ENCODE measurements at regions not wholly inside any gene's neighbourhood (a gene's known extent, or its start where the extent isn't known, plus 50 kb on each side); places are given as distances from the start of the nearest gene placed in this dataset.
A peak's percentile ranks its signal among the peaks of the same experiment; 100 is the strongest.
"Not testable (repeated sequence)": the region's sequence is repeated elsewhere in the genome, so short reads cannot be mapped to it uniquely, and the experiment has no call there.

- not testable (repeated sequence) for DNase-seq (ENCODE audit: low read depth)
Observed at GRCh38 chr15:46098006-46098405, 463.2 kb downstream of the SQOR start.

GRCh38 chr15:46110755-46111154, 475.9 kb downstream of the SQOR start:
- DNase-seq (ENCODE audit: low read depth) = no peak

- DNase-seq (ENCODE audit: low read depth) = no peak
Observed at GRCh38 chr15:46111730-46112129, 476.9 kb downstream of the SQOR start.

- DNase-seq (ENCODE audit: low read depth) = no peak
Observed at GRCh38 chr15:46117071-46117470, 482.2 kb downstream of the SQOR start.

GRCh38 chr15:46120713-46121112, 485.9 kb downstream of the SQOR start:
- no peak for DNase-seq (ENCODE audit: low read depth)

GRCh38 chr15:46121441-46121840, 486.6 kb downstream of the SQOR start:
- DNase-seq (ENCODE audit: low read depth) = no peak

- DNase-seq (ENCODE audit: low read depth) = peak; percentile 58
Observed at GRCh38 chr15:46126581-46126980, 491.8 kb downstream of the SQOR start.

- DNase-seq (ENCODE audit: low read depth) = peak; percentile 76
Observed at GRCh38 chr15:46127361-46127874, 492.6 kb downstream of the SQOR start.

- DNase-seq (ENCODE audit: low read depth) = peak; percentile 53
Observed at GRCh38 chr15:46129145-46129544, 494.3 kb downstream of the SQOR start.

GRCh38 chr15:46131876-46132275, 497.0 kb downstream of the SQOR start:
- DNase-seq (ENCODE audit: low read depth) = no peak

- no peak for DNase-seq (ENCODE audit: low read depth)
Observed at GRCh38 chr15:46137443-46137842, 502.6 kb downstream of the SQOR start.

GRCh38 chr15:46146002-46146401, 511.2 kb downstream of the SQOR start:
- no peak for DNase-seq (ENCODE audit: low read depth)

- DNase-seq (ENCODE audit: low read depth) = no peak
Observed at GRCh38 chr15:46146915-46147314, 512.1 kb downstream of the SQOR start.

- peak; percentile 40 for DNase-seq (ENCODE audit: low read depth)
Observed at GRCh38 chr15:46151786-46152185, 517.0 kb downstream of the SQOR start.

- DNase-seq (ENCODE audit: low read depth) = no peak
Observed at GRCh38 chr15:46166750-46167149, 531.9 kb downstream of the SQOR start.

- DNase-seq (ENCODE audit: low read depth) = peak; percentile 32
Observed at GRCh38 chr15:46170326-46170725, 535.5 kb downstream of the SQOR start.

- no peak for DNase-seq (ENCODE audit: low read depth)
Observed at GRCh38 chr15:46174122-46174521, 539.3 kb downstream of the SQOR start.

- no peak for DNase-seq (ENCODE audit: low read depth)
Observed at GRCh38 chr15:46177219-46177618, 542.4 kb downstream of the SQOR start.

- no peak for DNase-seq (ENCODE audit: low read depth)
Observed at GRCh38 chr15:46178138-46178537, 543.3 kb downstream of the SQOR start.

- DNase-seq (ENCODE audit: low read depth) = no peak
Observed at GRCh38 chr15:46207341-46207740, 572.5 kb downstream of the SQOR start.

- no peak for DNase-seq (ENCODE audit: low read depth)
Observed at GRCh38 chr15:46213551-46213950, 578.7 kb downstream of the SQOR start.

- DNase-seq (ENCODE audit: low read depth) = no peak
Observed at GRCh38 chr15:46222826-46223225, 588.0 kb downstream of the SQOR start.

- DNase-seq (ENCODE audit: low read depth) = no peak
Observed at GRCh38 chr15:46229263-46229662, 594.4 kb downstream of the SQOR start.

- no peak for DNase-seq (ENCODE audit: low read depth)
Observed at GRCh38 chr15:46231786-46232185, 597.0 kb downstream of the SQOR start.

GRCh38 chr15:46232471-46232870, 597.6 kb downstream of the SQOR start:
- no peak for DNase-seq (ENCODE audit: low read depth)
